Trophoblast cell (in vitro differentiated cells and primary cell): ENCODE measurements at regions not wholly inside any gene's neighbourhood (a gene's known extent, or its start where the extent isn't known, plus 50 kb on each side); places are given as distances from the start of the nearest gene placed in this dataset.

Experiments
- DNase-seq, 2 donors: peaks; one replicate each; pipeline ENCODE4 v3.0.0-alpha.2; 2016
- H2AFZ ChIP-seq: 2 replicates; pipeline ENCODE4 v1.6.1; 2013; ENCODE audit warnings: low read length, moderate library complexity, mild to moderate bottlenecking; ENCODE audit not compliant: insufficient read depth, poor library complexity
- H2AK5ac ChIP-seq: 2 replicates; pipeline ENCODE4 v1.6.1; 2013; ENCODE audit warnings: mild to moderate bottlenecking, low read length
- H2BK120ac ChIP-seq: 2 replicates; pipeline ENCODE4 v1.6.1; 2013; ENCODE audit warnings: low read length, mild to moderate bottlenecking, moderate library complexity; ENCODE audit not compliant: insufficient read depth, poor library complexity
- H2BK12ac ChIP-seq: 2 replicates; pipeline ENCODE4 v1.6.1; 2013; ENCODE audit warnings: mild to moderate bottlenecking, low read length, moderate library complexity
- H2BK5ac ChIP-seq: 2 replicates; pipeline ENCODE4 v1.6.1; 2013; ENCODE audit warnings: low read length, low read depth, moderate library complexity, mild to moderate bottlenecking; ENCODE audit not compliant: poor library complexity
- H3K14ac ChIP-seq: 2 replicates; pipeline ENCODE4 v1.6.1; 2013; ENCODE audit warnings: mild to moderate bottlenecking, low read length
- H3K18ac ChIP-seq: 2 replicates; pipeline ENCODE4 v1.6.1; 2013; ENCODE audit warnings: mild to moderate bottlenecking, low read length
- H3K23ac ChIP-seq: 2 replicates; pipeline ENCODE4 v1.6.1; 2013; ENCODE audit warnings: low read length
- H3K27ac ChIP-seq: 2 replicates; pipeline ENCODE4 v1.5.1; 2013; ENCODE audit warnings: low read depth, mild to moderate bottlenecking, inconsistent platforms, low read length, moderate library complexity
- H3K27me3 ChIP-seq: 2 replicates; pipeline ENCODE4 v1.6.1; 2013; ENCODE audit warnings: inconsistent platforms, mild to moderate bottlenecking, low read length, moderate library complexity; ENCODE audit not compliant: insufficient read depth
- H3K36me3 ChIP-seq, 2 experiments: 1 replicate in 1 of 2; 2 replicates in 1 of 2; pipeline ENCODE4 v1.6.1; 2013; ENCODE audit warnings: low read length in 2 of 2, mild to moderate bottlenecking in 2 of 2, moderate library complexity in 1 of 2; ENCODE audit not compliant: insufficient read depth in 2 of 2, control insufficient read depth in 1 of 2
- H3K4ac ChIP-seq: 2 replicates; pipeline ENCODE4 v1.6.1; 2013; ENCODE audit warnings: low read depth, mild to moderate bottlenecking, low read length, moderate library complexity
- H3K4me1 ChIP-seq, 2 experiments: 1 replicate in 1 of 2; 2 replicates in 1 of 2; pipeline ENCODE4 v1.6.1; 2013; ENCODE audit warnings: low read length in 2 of 2, mild to moderate bottlenecking in 2 of 2, moderate library complexity in 1 of 2; ENCODE audit not compliant: insufficient read depth in 2 of 2, control insufficient read depth in 1 of 2
- H3K4me2 ChIP-seq: 2 replicates; pipeline ENCODE4 v1.6.1; 2013; ENCODE audit warnings: inconsistent platforms, mild to moderate bottlenecking, low read length, moderate library complexity
- H3K4me3 ChIP-seq: 2 replicates; pipeline ENCODE4 v1.5.1; 2013; ENCODE audit warnings: mild to moderate bottlenecking, low read depth, low read length, inconsistent platforms
- H3K79me1 ChIP-seq: one replicate; pipeline ENCODE4 v1.6.1; 2013; ENCODE audit warnings: low read length
- H3K79me2 ChIP-seq: 2 replicates; pipeline ENCODE4 v1.6.1; 2013; ENCODE audit warnings: low read length, mild to moderate bottlenecking; ENCODE audit not compliant: control insufficient read depth, insufficient read depth, poor library complexity
- H3K9ac ChIP-seq: 2 replicates; pipeline ENCODE4 v1.6.1; 2013; ENCODE audit warnings: mild to moderate bottlenecking, low read length
- H3K9me3 ChIP-seq: 2 replicates; pipeline ENCODE4 v1.6.1; 2013; ENCODE audit warnings: low read depth, mild to moderate bottlenecking, control low read depth, inconsistent platforms, low read length; ENCODE audit not compliant: insufficient read depth
- H4K12ac ChIP-seq: 2 replicates; pipeline ENCODE4 v1.6.1; 2013; ENCODE audit warnings: low read depth, mild to moderate bottlenecking, low read length, moderate library complexity
- H4K8ac ChIP-seq: 2 replicates; pipeline ENCODE4 v1.6.1; 2013; ENCODE audit warnings: low read depth, mild to moderate bottlenecking, low read length, moderate library complexity
- H4K91ac ChIP-seq: one replicate; pipeline ENCODE4 v1.6.1; 2013; ENCODE audit warnings: low read depth, mild to moderate bottlenecking, low read length, moderate library complexity
- WGBS: extraction: QIAGEN DNeasy Blood & Tissue Kit; methylation state at CpG from one replicate; pipeline ENCODE4 v1.1.7; 2013; ENCODE audit warnings: missing lambda C conversion rate; ENCODE audit not compliant: insufficient read length, insufficient coverage; ENCODE audit errors: extremely low coverage; 5-methylcytosine and 5-hydroxymethylcytosine counted together

GRCh38 chr9:95788521-95788991 lies 86.9 kb upstream of the ERCC6L2 start:
- Histone ChIP-seq H2BK5ac (no peak overlapping the region), H3K4me2 (no peak overlapping the region), H2BK120ac (no peak overlapping the region), H3K79me2 (no peaks in the 10 kb centered on the region), H4K8ac (no peak overlapping the region), H4K12ac (no peak overlapping the region), H3K18ac (no peak overlapping the region), H3K9me3 (peaks cover 1% of the 10 kb centered on the region), H3K27me3 (no peaks in the 10 kb centered on the region), H3K79me1 (no peaks in the 10 kb centered on the region), H3K36me3 (no peaks in the 10 kb centered on the region), H2BK12ac (no peak overlapping the region), H3K9ac (no peak overlapping the region), H3K23ac (no peak overlapping the region), H3K27ac (no peak overlapping the region), H2AFZ (no peak overlapping the region), H3K4me1 (no peaks in the 10 kb centered on the region), H4K91ac (no peak overlapping the region), H3K4ac (no peak overlapping the region), H2AK5ac (no peak overlapping the region), H3K4me3 (no peak overlapping the region), H3K14ac (no peak overlapping the region)
- WGBS: no CpG with 5 or more reads among the region's 6 CpGs
- DNase-seq: no peak

- Histone ChIP-seq H3K9me3 (peaks cover 1% of the 10 kb centered on the region), H3K4me3 (no peak overlapping the region), H2BK12ac (no peak overlapping the region), H2AK5ac (no peak overlapping the region), H3K27ac (no peak overlapping the region), H4K8ac (no peak overlapping the region), H3K4ac (no peak overlapping the region), H3K9ac (no peak overlapping the region), H3K27me3 (no peaks in the 10 kb centered on the region), H2AFZ (no peak overlapping the region), H3K36me3 (no peaks in the 10 kb centered on the region), H3K4me2 (no peak overlapping the region), H3K4me1 (no peaks in the 10 kb centered on the region), H4K91ac (no peak overlapping the region), H3K14ac (no peak overlapping the region), H2BK5ac (no peak overlapping the region), H3K79me1 (no peaks in the 10 kb centered on the region), H3K79me2 (no peaks in the 10 kb centered on the region), H3K18ac (no peak overlapping the region), H3K23ac (no peak overlapping the region), H2BK120ac (no peak overlapping the region), H4K12ac (no peak overlapping the region)
- no CpG with 5 or more reads among the region's 7 CpGs for WGBS
- peak in 1 of 2 donors; percentile 10 for DNase-seq
These were observed 87.5 kb upstream of the ERCC6L2 start for GRCh38 chr9:95788021-95788420.

GRCh38 chr9:95785209-95785608 lies 90.3 kb upstream of the ERCC6L2 start:
- H2AK5ac ChIP-seq: no peak overlapping the region
- H3K27me3 ChIP-seq: no peaks in the 10 kb centered on the region
- no peak overlapping the region for H3K23ac ChIP-seq
- H2BK120ac ChIP-seq: no peak overlapping the region
- H3K36me3 ChIP-seq: no peaks in the 10 kb centered on the region
- H4K8ac ChIP-seq: no peak overlapping the region
- DNase-seq: no peak
- no peak overlapping the region for H3K4ac ChIP-seq
- H3K4me1 ChIP-seq: no peaks in the 10 kb centered on the region
- H4K91ac ChIP-seq: no peak overlapping the region
- H3K14ac ChIP-seq: no peak overlapping the region
- no peak overlapping the region for H3K18ac ChIP-seq
- no peak overlapping the region for H3K27ac ChIP-seq
- H3K4me3 ChIP-seq: no peak overlapping the region
- no peak overlapping the region for H2BK12ac ChIP-seq
- WGBS: no CpG with 5 or more reads among the region's 3 CpGs
- no peak overlapping the region for H4K12ac ChIP-seq
- no peak overlapping the region for H2AFZ ChIP-seq
- no peaks in the 10 kb centered on the region for H3K9me3 ChIP-seq
- H3K9ac ChIP-seq: no peak overlapping the region
- H2BK5ac ChIP-seq: no peak overlapping the region
- peaks cover 2% of the 10 kb centered on the region for H3K79me1 ChIP-seq
- H3K4me2 ChIP-seq: no peak overlapping the region
- no peaks in the 10 kb centered on the region for H3K79me2 ChIP-seq

GRCh38 chr9:95784318-95784717 lies 91.2 kb upstream of the ERCC6L2 start:
- Histone ChIP-seq H3K23ac (no peak overlapping the region), H3K79me2 (no peaks in the 10 kb centered on the region), H3K4me2 (no peak overlapping the region), H3K9ac (no peak overlapping the region), H3K18ac (no peak overlapping the region), H3K27me3 (no peaks in the 10 kb centered on the region), H4K91ac (no peak overlapping the region), H2AFZ (no peak overlapping the region), H3K27ac (no peak overlapping the region), H2BK120ac (no peak overlapping the region), H4K8ac (no peak overlapping the region), H2AK5ac (no peak overlapping the region), H3K79me1 (peaks cover 2% of the 10 kb centered on the region), H4K12ac (no peak overlapping the region), H2BK12ac (no peak overlapping the region), H3K4me1 (no peaks in the 10 kb centered on the region), H3K4me3 (no peak overlapping the region), H3K9me3 (no peaks in the 10 kb centered on the region), H3K36me3 (no peaks in the 10 kb centered on the region), H3K4ac (no peak overlapping the region), H3K14ac (no peak overlapping the region), H2BK5ac (no peak overlapping the region)
- no CpG with 5 or more reads among the region's 31 CpGs for WGBS
- DNase-seq: no peak
